ENCODE measurements at regions not wholly inside any gene's neighbourhood (a gene's known extent, or its start where the extent isn't known, plus 50 kb on each side); places are given as distances from the start of the nearest gene placed in this dataset.

DNA sequence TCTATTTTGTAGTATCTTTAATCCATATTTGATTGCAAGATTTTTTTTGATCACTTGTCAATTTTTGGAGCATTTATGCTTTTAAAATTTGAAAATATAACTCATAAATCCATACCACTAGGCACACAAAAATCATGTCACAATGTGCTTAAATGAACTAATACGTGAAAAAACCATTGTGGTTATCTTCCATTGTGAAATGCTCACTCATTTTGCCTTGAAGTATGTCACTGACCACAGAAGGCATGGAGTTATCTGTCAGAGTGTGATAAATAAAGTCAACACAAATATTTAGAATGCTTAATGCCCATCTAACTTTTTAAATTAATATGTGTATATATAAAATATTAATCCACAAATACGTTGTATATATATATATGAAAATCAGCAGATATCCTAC lies 347.2 kb downstream of the PTPRC start:
- TF ChIP-seq, protein P1, sequence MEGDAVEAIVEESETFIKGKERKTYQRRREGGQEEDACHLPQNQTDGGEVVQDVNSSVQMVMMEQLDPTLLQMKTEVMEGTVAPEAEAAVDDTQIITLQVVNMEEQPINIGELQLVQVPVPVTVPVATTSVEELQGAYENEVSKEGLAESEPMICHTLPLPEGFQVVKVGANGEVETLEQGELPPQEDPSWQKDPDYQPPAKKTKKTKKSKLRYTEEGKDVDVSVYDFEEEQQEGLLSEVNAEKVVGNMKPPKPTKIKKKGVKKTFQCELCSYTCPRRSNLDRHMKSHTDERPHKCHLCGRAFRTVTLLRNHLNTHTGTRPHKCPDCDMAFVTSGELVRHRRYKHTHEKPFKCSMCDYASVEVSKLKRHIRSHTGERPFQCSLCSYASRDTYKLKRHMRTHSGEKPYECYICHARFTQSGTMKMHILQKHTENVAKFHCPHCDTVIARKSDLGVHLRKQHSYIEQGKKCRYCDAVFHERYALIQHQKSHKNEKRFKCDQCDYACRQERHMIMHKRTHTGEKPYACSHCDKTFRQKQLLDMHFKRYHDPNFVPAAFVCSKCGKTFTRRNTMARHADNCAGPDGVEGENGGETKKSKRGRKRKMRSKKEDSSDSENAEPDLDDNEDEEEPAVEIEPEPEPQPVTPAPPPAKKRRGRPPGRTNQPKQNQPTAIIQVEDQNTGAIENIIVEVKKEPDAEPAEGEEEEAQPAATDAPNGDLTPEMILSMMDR (IDR thresholded peaks at IDR 0.05): no peak
- TF ChIP-seq POLR2A (IDR thresholded peaks at IDR 0.05): no peak
